ENCODE measurements at regions not wholly inside any gene's neighbourhood (a gene's known extent, or its start where the extent isn't known, plus 50 kb on each side); places are given as distances from the start of the nearest gene placed in this dataset.
A peak's percentile ranks its signal among the peaks of the same experiment; 100 is the strongest.

GRCh38 chr3:176872771-176873209, 324.5 kb downstream of the TBL1XR1 start:
- peak; percentile 29 for DNase-seq
- H3K27ac Mint-ChIP-seq, result no peak overlapping the region

GRCh38 chr3:176870451-176870850, 326.8 kb downstream of the TBL1XR1 start:
- H3K36me3 Mint-ChIP-seq, result peaks cover 5 to 11% of the 10 kb centered on the region in 2 donors
- peaks cover 12 to 15% of the 10 kb centered on the region in 2 donors for H3K9me3 Mint-ChIP-seq
- no peak overlapping the region for H3K4me3 Mint-ChIP-seq
- no peaks in the 10 kb centered on the region for H3K27me3 Mint-ChIP-seq
- DNase-seq (no peak), ATAC-seq (replicated peaks) (no peak)
- H3K27ac Mint-ChIP-seq, result no peak overlapping the region
- peaks cover 4 to 9% of the 10 kb centered on the region in 2 donors for H3K4me1 Mint-ChIP-seq

More at GRCh38 chr3:176872771-176873209, 324.5 kb downstream of the TBL1XR1 start:
- Mint-ChIP-seq H3K36me3 (peaks cover 9 to 11% of the 10 kb centered on the region in 2 donors), H3K4me3 (no peak overlapping the region), H3K4me1 (peaks cover 4 to 9% of the 10 kb centered on the region in 2 donors), H3K9me3 (peaks cover 11 to 18% of the 10 kb centered on the region in 2 donors), H3K27me3 (peaks cover 4 to 6% of the 10 kb centered on the region in 2 donors)
- peak; percentile 91 to 93 for ATAC-seq (replicated peaks)

- Mint-ChIP-seq H3K27me3 (no peaks in the 10 kb centered on the region), H3K36me3 (peaks cover 5 to 11% of the 10 kb centered on the region in 2 donors), H3K4me1 (peaks cover 2 to 7% of the 10 kb centered on the region in 2 donors), H3K9me3 (peaks cover 12 to 15% of the 10 kb centered on the region in 2 donors), H3K4me3 (no peak overlapping the region), H3K27ac (no peak overlapping the region)
- ATAC-seq (replicated peaks) (no peak), DNase-seq (no peak)
Observed at GRCh38 chr3:176867681-176868663, 329.3 kb downstream of the TBL1XR1 start.

- Mint-ChIP-seq H3K36me3 (no peaks in the 10 kb centered on the region), H3K4me1 (no peaks in the 10 kb centered on the region), H3K4me3 (no peak overlapping the region), H3K27ac (no peak overlapping the region), H3K9me3 (peaks cover 0 to 2% of the 10 kb centered on the region in 2 donors), H3K27me3 (peaks cover 6 to 11% of the 10 kb centered on the region in 2 donors)
- ATAC-seq (replicated peaks), result no peak
- no peak for DNase-seq
Observed at GRCh38 chr3:176861137-176861536, 336.1 kb downstream of the TBL1XR1 start.

- Mint-ChIP-seq H3K9me3 (no peaks in the 10 kb centered on the region), H3K36me3 (no peaks in the 10 kb centered on the region), H3K4me3 (no peak overlapping the region), H3K4me1 (no peaks in the 10 kb centered on the region), H3K27ac (no peak overlapping the region), H3K27me3 (peaks cover 6 to 8% of the 10 kb centered on the region in 2 donors)
- no peak for ATAC-seq (replicated peaks)
- no peak for DNase-seq
Observed at GRCh38 chr3:176856721-176857120, 340.6 kb downstream of the TBL1XR1 start.

GRCh38 chr3:176855901-176856486, 341.3 kb downstream of the TBL1XR1 start:
- Mint-ChIP-seq H3K4me3 (no peak overlapping the region), H3K27ac (no peak overlapping the region), H3K27me3 (peaks cover 6 to 8% of the 10 kb centered on the region in 2 donors), H3K4me1 (no peaks in the 10 kb centered on the region), H3K36me3 (no peaks in the 10 kb centered on the region), H3K9me3 (no peaks in the 10 kb centered on the region)
- ATAC-seq (replicated peaks) (no peak), DNase-seq (no peak)

- Mint-ChIP-seq H3K9me3 (no peaks in the 10 kb centered on the region), H3K36me3 (no peaks in the 10 kb centered on the region), H3K27ac (no peak overlapping the region), H3K4me1 (no peaks in the 10 kb centered on the region), H3K27me3 (peaks cover under 1 to 5% of the 10 kb centered on the region in 2 donors), H3K4me3 (no peak overlapping the region)
- DNase-seq, result no peak
- no peak for ATAC-seq (replicated peaks)
Observed at GRCh38 chr3:176855213-176855612, 342.1 kb downstream of the TBL1XR1 start.

- H3K4me1 Mint-ChIP-seq, result no peaks in the 10 kb centered on the region
- no peak overlapping the region for H3K27ac Mint-ChIP-seq
- H3K9me3 Mint-ChIP-seq, result no peaks in the 10 kb centered on the region
- no peak for ATAC-seq (replicated peaks)
- H3K36me3 Mint-ChIP-seq, result no peaks in the 10 kb centered on the region
- DNase-seq, result no peak
- H3K4me3 Mint-ChIP-seq, result no peak overlapping the region
- no peaks in the 10 kb centered on the region for H3K27me3 Mint-ChIP-seq
Observed at GRCh38 chr3:176850498-176850897, 346.8 kb downstream of the TBL1XR1 start.

- Mint-ChIP-seq H3K4me1 (no peaks in the 10 kb centered on the region), H3K27me3 (peaks cover 0 to 2% of the 10 kb centered on the region in 2 donors), H3K9me3 (peaks cover 0 to under 1% of the 10 kb centered on the region in 2 donors), H3K36me3 (no peaks in the 10 kb centered on the region), H3K27ac (no peak overlapping the region), H3K4me3 (no peak overlapping the region)
- ATAC-seq (replicated peaks), result peak; percentile 34 to 61
- no peak for DNase-seq
Observed at GRCh38 chr3:176848431-176849214, 348.7 kb downstream of the TBL1XR1 start.

- Mint-ChIP-seq H3K27me3 (peaks cover 0 to 15% of the 10 kb centered on the region in 2 donors), H3K27ac (no peak overlapping the region), H3K36me3 (no peaks in the 10 kb centered on the region), H3K4me1 (no peaks in the 10 kb centered on the region), H3K9me3 (peaks cover 0 to 3% of the 10 kb centered on the region in 2 donors), H3K4me3 (no peak overlapping the region)
- ATAC-seq (replicated peaks) (no peak), DNase-seq (no peak)
Observed at GRCh38 chr3:176842914-176843313, 354.4 kb downstream of the TBL1XR1 start.

- Mint-ChIP-seq H3K9me3 (peaks cover 0 to 3% of the 10 kb centered on the region in 2 donors), H3K4me1 (no peaks in the 10 kb centered on the region), H3K27me3 (peaks cover 0 to 15% of the 10 kb centered on the region in 2 donors), H3K36me3 (no peaks in the 10 kb centered on the region), H3K4me3 (no peak overlapping the region), H3K27ac (no peak overlapping the region)
- ATAC-seq (replicated peaks) (no peak), DNase-seq (no peak)
Observed at GRCh38 chr3:176840641-176841286, 356.5 kb downstream of the TBL1XR1 start.

- H3K27me3 Mint-ChIP-seq, result peaks cover 0 to 15% of the 10 kb centered on the region in 2 donors
- no peak overlapping the region for H3K27ac Mint-ChIP-seq
- peaks cover 0 to 3% of the 10 kb centered on the region in 2 donors for H3K9me3 Mint-ChIP-seq
- H3K4me1 Mint-ChIP-seq, result no peaks in the 10 kb centered on the region
- H3K4me3 Mint-ChIP-seq, result no peak overlapping the region
- no peaks in the 10 kb centered on the region for H3K36me3 Mint-ChIP-seq
- ATAC-seq (replicated peaks) (no peak), DNase-seq (no peak)
Observed at GRCh38 chr3:176839901-176840300, 357.4 kb downstream of the TBL1XR1 start.

- Mint-ChIP-seq H3K36me3 (no peaks in the 10 kb centered on the region), H3K27ac (no peak overlapping the region), H3K4me1 (no peaks in the 10 kb centered on the region), H3K9me3 (peaks cover 0 to 3% of the 10 kb centered on the region in 2 donors), H3K4me3 (no peak overlapping the region), H3K27me3 (peaks cover 0 to 16% of the 10 kb centered on the region in 2 donors)
- no peak for ATAC-seq (replicated peaks)
- no peak for DNase-seq
Observed at GRCh38 chr3:176839466-176839865, 357.8 kb downstream of the TBL1XR1 start.

All from stimulated activated naive B cell treated with anti-CD40 and anti-IgM and Interleukin-4, amounts not matched to agents 10 μg/mL and 1 μg/mL and 100 μg/mL, for 72 hours (primary cell).